ENCODE measurements at regions not wholly inside any gene's neighbourhood (a gene's known extent, or its start where the extent isn't known, plus 50 kb on each side); places are given as distances from the start of the nearest gene placed in this dataset.

GRCh38 chr12:53852992-53853391 lies 85.6 kb upstream of the HOXC13 start (continued):
- TF ChIP-seq, protein P1, sequence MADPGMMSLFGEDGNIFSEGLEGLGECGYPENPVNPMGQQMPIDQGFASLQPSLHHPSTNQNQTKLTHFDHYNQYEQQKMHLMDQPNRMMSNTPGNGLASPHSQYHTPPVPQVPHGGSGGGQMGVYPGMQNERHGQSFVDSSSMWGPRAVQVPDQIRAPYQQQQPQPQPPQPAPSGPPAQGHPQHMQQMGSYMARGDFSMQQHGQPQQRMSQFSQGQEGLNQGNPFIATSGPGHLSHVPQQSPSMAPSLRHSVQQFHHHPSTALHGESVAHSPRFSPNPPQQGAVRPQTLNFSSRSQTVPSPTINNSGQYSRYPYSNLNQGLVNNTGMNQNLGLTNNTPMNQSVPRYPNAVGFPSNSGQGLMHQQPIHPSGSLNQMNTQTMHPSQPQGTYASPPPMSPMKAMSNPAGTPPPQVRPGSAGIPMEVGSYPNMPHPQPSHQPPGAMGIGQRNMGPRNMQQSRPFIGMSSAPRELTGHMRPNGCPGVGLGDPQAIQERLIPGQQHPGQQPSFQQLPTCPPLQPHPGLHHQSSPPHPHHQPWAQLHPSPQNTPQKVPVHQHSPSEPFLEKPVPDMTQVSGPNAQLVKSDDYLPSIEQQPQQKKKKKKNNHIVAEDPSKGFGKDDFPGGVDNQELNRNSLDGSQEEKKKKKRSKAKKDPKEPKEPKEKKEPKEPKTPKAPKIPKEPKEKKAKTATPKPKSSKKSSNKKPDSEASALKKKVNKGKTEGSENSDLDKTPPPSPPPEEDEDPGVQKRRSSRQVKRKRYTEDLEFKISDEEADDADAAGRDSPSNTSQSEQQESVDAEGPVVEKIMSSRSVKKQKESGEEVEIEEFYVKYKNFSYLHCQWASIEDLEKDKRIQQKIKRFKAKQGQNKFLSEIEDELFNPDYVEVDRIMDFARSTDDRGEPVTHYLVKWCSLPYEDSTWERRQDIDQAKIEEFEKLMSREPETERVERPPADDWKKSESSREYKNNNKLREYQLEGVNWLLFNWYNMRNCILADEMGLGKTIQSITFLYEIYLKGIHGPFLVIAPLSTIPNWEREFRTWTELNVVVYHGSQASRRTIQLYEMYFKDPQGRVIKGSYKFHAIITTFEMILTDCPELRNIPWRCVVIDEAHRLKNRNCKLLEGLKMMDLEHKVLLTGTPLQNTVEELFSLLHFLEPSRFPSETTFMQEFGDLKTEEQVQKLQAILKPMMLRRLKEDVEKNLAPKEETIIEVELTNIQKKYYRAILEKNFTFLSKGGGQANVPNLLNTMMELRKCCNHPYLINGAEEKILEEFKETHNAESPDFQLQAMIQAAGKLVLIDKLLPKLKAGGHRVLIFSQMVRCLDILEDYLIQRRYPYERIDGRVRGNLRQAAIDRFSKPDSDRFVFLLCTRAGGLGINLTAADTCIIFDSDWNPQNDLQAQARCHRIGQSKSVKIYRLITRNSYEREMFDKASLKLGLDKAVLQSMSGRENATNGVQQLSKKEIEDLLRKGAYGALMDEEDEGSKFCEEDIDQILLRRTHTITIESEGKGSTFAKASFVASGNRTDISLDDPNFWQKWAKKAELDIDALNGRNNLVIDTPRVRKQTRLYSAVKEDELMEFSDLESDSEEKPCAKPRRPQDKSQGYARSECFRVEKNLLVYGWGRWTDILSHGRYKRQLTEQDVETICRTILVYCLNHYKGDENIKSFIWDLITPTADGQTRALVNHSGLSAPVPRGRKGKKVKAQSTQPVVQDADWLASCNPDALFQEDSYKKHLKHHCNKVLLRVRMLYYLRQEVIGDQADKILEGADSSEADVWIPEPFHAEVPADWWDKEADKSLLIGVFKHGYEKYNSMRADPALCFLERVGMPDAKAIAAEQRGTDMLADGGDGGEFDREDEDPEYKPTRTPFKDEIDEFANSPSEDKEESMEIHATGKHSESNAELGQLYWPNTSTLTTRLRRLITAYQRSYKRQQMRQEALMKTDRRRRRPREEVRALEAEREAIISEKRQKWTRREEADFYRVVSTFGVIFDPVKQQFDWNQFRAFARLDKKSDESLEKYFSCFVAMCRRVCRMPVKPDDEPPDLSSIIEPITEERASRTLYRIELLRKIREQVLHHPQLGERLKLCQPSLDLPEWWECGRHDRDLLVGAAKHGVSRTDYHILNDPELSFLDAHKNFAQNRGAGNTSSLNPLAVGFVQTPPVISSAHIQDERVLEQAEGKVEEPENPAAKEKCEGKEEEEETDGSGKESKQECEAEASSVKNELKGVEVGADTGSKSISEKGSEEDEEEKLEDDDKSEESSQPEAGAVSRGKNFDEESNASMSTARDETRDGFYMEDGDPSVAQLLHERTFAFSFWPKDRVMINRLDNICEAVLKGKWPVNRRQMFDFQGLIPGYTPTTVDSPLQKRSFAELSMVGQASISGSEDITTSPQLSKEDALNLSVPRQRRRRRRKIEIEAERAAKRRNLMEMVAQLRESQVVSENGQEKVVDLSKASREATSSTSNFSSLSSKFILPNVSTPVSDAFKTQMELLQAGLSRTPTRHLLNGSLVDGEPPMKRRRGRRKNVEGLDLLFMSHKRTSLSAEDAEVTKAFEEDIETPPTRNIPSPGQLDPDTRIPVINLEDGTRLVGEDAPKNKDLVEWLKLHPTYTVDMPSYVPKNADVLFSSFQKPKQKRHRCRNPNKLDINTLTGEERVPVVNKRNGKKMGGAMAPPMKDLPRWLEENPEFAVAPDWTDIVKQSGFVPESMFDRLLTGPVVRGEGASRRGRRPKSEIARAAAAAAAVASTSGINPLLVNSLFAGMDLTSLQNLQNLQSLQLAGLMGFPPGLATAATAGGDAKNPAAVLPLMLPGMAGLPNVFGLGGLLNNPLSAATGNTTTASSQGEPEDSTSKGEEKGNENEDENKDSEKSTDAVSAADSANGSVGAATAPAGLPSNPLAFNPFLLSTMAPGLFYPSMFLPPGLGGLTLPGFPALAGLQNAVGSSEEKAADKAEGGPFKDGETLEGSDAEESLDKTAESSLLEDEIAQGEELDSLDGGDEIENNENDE (IDR thresholded peaks at IDR 0.05; ENCODE audit: insufficient replicate concordance, low read length), result no peak
- TF ChIP-seq RAD21 (IDR thresholded peaks at IDR 0.05 in 1 of 2, conservative IDR thresholded peaks at IDR 0.05 in 1 of 2; ENCODE audit: low read depth in 2 of 2, low read length in 2 of 2) (no peak), ATF2 (IDR thresholded peaks at IDR 0.05; ENCODE audit: low read length) (no peak), NANOG (IDR thresholded peaks at IDR 0.05; ENCODE audit: insufficient read depth, low read depth, low read length, poor library complexity, severe bottlenecking) (no peak), JUND (IDR thresholded peaks at IDR 0.05; ENCODE audit: low read length) (no peak), CEBPB (IDR thresholded peaks at IDR 0.05; ENCODE audit: low read depth, low read length) (no peak)

Measured in H1 (cell line).